ENCODE measurements at regions not wholly inside any gene's neighbourhood (a gene's known extent, or its start where the extent isn't known, plus 50 kb on each side); places are given as distances from the start of the nearest gene placed in this dataset.

- Mint-ChIP-seq H3K27me3 (ENCODE audit: low read depth) (no peaks in the 10 kb centered on the region), H3K4me1 (peaks cover 35 to 43% of the 10 kb centered on the region in 2 experiments), H3K27ac (no peak overlapping the region), H3K4me3 (no peak overlapping the region), H3K36me3 (ENCODE audit: insufficient read depth in 1 of 3, low read depth in 3 of 3) (peaks cover 0 to 14% (median 2%) of the 10 kb centered on the region in 3 experiments; a peak in 5 of 7 replicates), H3K9me3 (peaks cover 10 to 14% of the 10 kb centered on the region in 2 experiments)
- Histone ChIP-seq H3K14ac (ENCODE audit: insufficient read depth, low read length) (no peak overlapping the region), H2BK12ac (ENCODE audit: insufficient read length, low read depth, low read length) (no peak overlapping the region), H3K79me2 (ENCODE audit: insufficient read depth, low read length) (no peaks in the 10 kb centered on the region), H3K18ac (ENCODE audit: insufficient read length, low read depth, low read length) (no peak overlapping the region), H3K4ac (ENCODE audit: low read depth, low read length) (no peak overlapping the region), H4K5ac (ENCODE audit: insufficient read length, low read depth, low read length) (no peak overlapping the region), H3K9ac (ENCODE audit: extremely low read depth, insufficient read length, low read length) (no peak overlapping the region), H4K8ac (replicated peaks; ENCODE audit: insufficient read length, low read depth, low read length) (no peak overlapping the region), H2AK5ac (ENCODE audit: insufficient read length, low read length) (no peak overlapping the region), H2AFZ (ENCODE audit: low read length) (no peak overlapping the region), H3T11ph (ENCODE audit: low read length) (no peak overlapping the region), H2BK120ac (ENCODE audit: low read depth, low read length, poor library complexity, severe bottlenecking) (no peak overlapping the region), H3K4me2 (ENCODE audit: insufficient read depth, insufficient read length, low read length) (no peak overlapping the region), H3K56ac (ENCODE audit: insufficient read length, low read depth, low read length) (no peak overlapping the region), H3K9me3 (ENCODE audit: control insufficient read depth, low read depth, low read length) (no peaks in the 10 kb centered on the region), H3K27me3 (ENCODE audit: insufficient read depth, low read length) (no peaks in the 10 kb centered on the region), H4K20me1 (ENCODE audit: control insufficient read depth, insufficient read depth, insufficient read length) (no peaks in the 10 kb centered on the region), H2BK15ac (ENCODE audit: low read depth, low read length) (no peak overlapping the region), H2BK20ac (ENCODE audit: low read depth, low read length, poor library complexity, severe bottlenecking) (no peak overlapping the region), H3K4me1 (ENCODE audit: insufficient read depth, low read length) (no peaks in the 10 kb centered on the region; the same call in 1 of the 2 replicates), H3K27ac (ENCODE audit: insufficient read length, low read depth, low read length) (no peak overlapping the region), H3K23me2 (ENCODE audit: insufficient read length, low read depth, low read length, poor library complexity, severe bottlenecking) (no peaks in the 10 kb centered on the region), H4K91ac (ENCODE audit: insufficient read length, low read depth, low read length) (no peak overlapping the region), H2BK5ac (ENCODE audit: insufficient read length, low read length) (no peak overlapping the region), H3K79me1 (ENCODE audit: insufficient read depth, low read depth, low read length, poor library complexity, severe bottlenecking) (no peaks in the 10 kb centered on the region), H3K23ac (ENCODE audit: insufficient read length, low read depth, low read length) (no peak overlapping the region)
- no peak for TF ChIP-seq CTCF (conservative IDR thresholded peaks at IDR 0.05)
- WGBS (ENCODE audit: extremely low coverage, insufficient read length, low lambda C conversion rate) = no CpG with 5 or more reads among the region's 1 CpG
- no peak for DNase-seq
These were observed 381.8 kb upstream of the SORCS1 start for GRCh38 chr10:107546284-107546683.

Measured in H9 (cell line).